SK-N-SH (cell line): ENCODE measurements at regions not wholly inside any gene's neighbourhood (a gene's known extent, or its start where the extent isn't known, plus 50 kb on each side); places are given as distances from the start of the nearest gene placed in this dataset.

Source experiments
- CTCF ChIA-PET: fragments of 300-600, 350-600 bp; formaldehyde crosslinking; extraction: SDS; loops from one replicate; lab custom pipeline; 2021; lab: Yijun Ruan, JAX
- POLR2A ChIA-PET: fragments of 350-600 bp; sonication (Branson Sonifier 250); formaldehyde crosslinking; extraction: SDS; loops from one replicate; lab custom pipeline; 2020; ENCODE audit warnings: antibody characterized with exemption, inconsistent platforms; lab: Yijun Ruan, JAX
- DNase-seq: peaks from one replicate; pipeline ENCODE4 v3.0.0; 2012
- H2AFZ ChIP-seq: fragments of 200-600 bp; sonication (generic); 2 replicates; pipeline ENCODE4 v1.8.1; 2016; ENCODE audit warnings: antibody characterized with exemption, mild to moderate bottlenecking, low read depth
- H3F3A ChIP-seq: fragments of 200-600 bp; sonication (generic); replicated peaks from 2 replicates; pipeline ENCODE3; 2016; ENCODE audit warnings: antibody characterized with exemption, mild to moderate bottlenecking; ENCODE audit not compliant: insufficient read depth
- H3K27ac ChIP-seq, 2 experiments: fragments of 200-500 bp in 1 of 2; fragments of 200-600 bp in 1 of 2; sonication (Bioruptor generic) in 1 of 2; sonication (generic), shearing (Covaris generic) in 1 of 2; 2 replicates each; pipeline versions ENCODE4 v1.5.1 to v1.6.1; 2014 to 2016; ENCODE audit warnings: low read depth in 2 of 2, inconsistent platforms in 1 of 2, low read length in 1 of 2, mild to moderate bottlenecking in 1 of 2, mixed read lengths in 1 of 2
- H3K27me3 ChIP-seq: fragments of 200-600 bp; sonication (generic), shearing (Covaris generic); 2 replicates; pipeline ENCODE4 v1.6.1; 2016; ENCODE audit warnings: mixed run types; ENCODE audit not compliant: insufficient read depth
- H3K36me3 ChIP-seq, 2 experiments: fragments of 200-500 bp in 1 of 2; fragments of 200-600 bp in 1 of 2; sonication (Bioruptor generic) in 1 of 2; sonication (generic) in 1 of 2; replicated peaks in 1 of 2; 2 replicates each; pipeline versions ENCODE3 to v1.5.1; 2014 to 2016; ENCODE audit warnings: low read length in 1 of 2, mild to moderate bottlenecking in 1 of 2; ENCODE audit not compliant: insufficient read depth in 2 of 2, control insufficient read depth in 1 of 2
- H3K4me1 ChIP-seq, 2 experiments: fragments of 200-500 bp in 1 of 2; fragments of 200-600 bp in 1 of 2; sonication (Bioruptor generic) in 1 of 2; sonication (generic), shearing (Covaris generic) in 1 of 2; 2 replicates each; pipeline versions ENCODE4 v1.5.1 to v1.6.1; 2014 to 2016; ENCODE audit warnings: low read depth in 1 of 2, low read length in 1 of 2, mixed run types in 1 of 2; ENCODE audit not compliant: insufficient read depth in 2 of 2, control insufficient read depth in 1 of 2
- H3K4me2 ChIP-seq: fragments of 200-600 bp; sonication (generic), shearing (Covaris generic); 2 replicates; pipeline ENCODE4 v1.6.1; 2017; ENCODE audit warnings: mixed run types
- H3K4me3 ChIP-seq, 2 experiments: fragments of 200-500 bp in 1 of 2; fragments of 200-600 bp in 1 of 2; sonication (Bioruptor generic) in 1 of 2; sonication (generic), shearing (Covaris generic) in 1 of 2; 2 replicates each; pipeline versions ENCODE4 v1.5.1 to v1.8.1; 2014 to 2016; ENCODE audit warnings: low read depth in 2 of 2, inconsistent platforms in 1 of 2, low read length in 1 of 2, mild to moderate bottlenecking in 1 of 2, mixed read lengths in 1 of 2, moderate library complexity in 1 of 2
- H3K79me2 ChIP-seq: fragments of 200-600 bp; sonication (generic); 2 replicates; pipeline ENCODE4 v1.8.1; 2017; ENCODE audit warnings: mild to moderate bottlenecking; ENCODE audit not compliant: insufficient read depth
- H3K9ac ChIP-seq: fragments of 200-600 bp; sonication (generic); 2 replicates; pipeline ENCODE4 v1.6.1; 2017; ENCODE audit warnings: mixed run types
- H3K9me2 ChIP-seq: fragments of 200-600 bp; sonication (generic); 2 replicates; pipeline ENCODE4 v1.6.1; 2017; ENCODE audit warnings: mixed run types
- H3K9me3 ChIP-seq: fragments of 200-600 bp; sonication (generic); 2 replicates; pipeline ENCODE4 v1.6.1; 2017; ENCODE audit warnings: mixed run types, mild to moderate bottlenecking, moderate library complexity
- H4K20me1 ChIP-seq: fragments of 200-600 bp; sonication (generic); 2 replicates; pipeline ENCODE4 v1.6.1; 2017; ENCODE audit warnings: mild to moderate bottlenecking, mixed run types; ENCODE audit not compliant: insufficient read depth
- CTCF ChIP-seq: fragments of 200-600 bp; sonication (generic); IDR thresholded peaks from 2 replicates; pipeline ENCODE4 v1.6.1; 2017; ENCODE audit warnings: antibody characterized with exemption, mild to moderate bottlenecking, moderate library complexity
- EP300 ChIP-seq, 2 experiments: IDR thresholded peaks; 2 replicates each; pipeline versions ENCODE4 v1.4.0 to v1.6.1; 2012; ENCODE audit warnings: borderline replicate concordance in 1 of 2, low read depth in 1 of 2, low read length in 1 of 2
- EZH2phosphoT487 ChIP-seq: fragments of 200-600 bp; sonication (generic); IDR thresholded peaks from 2 replicates; pipeline ENCODE4 v1.6.1; 2017; ENCODE audit warnings: low read depth, mixed run types, mild to moderate bottlenecking, antibody characterized with exemption, moderate library complexity, borderline replicate concordance
- FOSL2 ChIP-seq: IDR thresholded peaks from 2 replicates; pipeline ENCODE4 v1.4.0; 2012; ENCODE audit warnings: low read depth, mild to moderate bottlenecking, moderate library complexity, borderline replicate concordance
- FOXM1 ChIP-seq: IDR thresholded peaks from 2 replicates; pipeline ENCODE4 v1.4.0; 2012; ENCODE audit warnings: low read depth, mild to moderate bottlenecking
- GABPA ChIP-seq: IDR thresholded peaks from 2 replicates; pipeline ENCODE4 v1.4.0; 2012; ENCODE audit warnings: low read depth, mild to moderate bottlenecking
- GATA2 ChIP-seq: sonication (generic); formaldehyde crosslinking; IDR thresholded peaks from 2 replicates; pipeline ENCODE4 v1.5.0; 2020; ENCODE audit warnings: mild to moderate bottlenecking, missing genetic modification reagents
- IRF3 ChIP-seq: fragments of 150-350 bp; IDR thresholded peaks from 2 replicates; pipeline ENCODE4 v1.6.1; 2016; ENCODE audit warnings: mild to moderate bottlenecking, low read depth, low read length
- MAX ChIP-seq: IDR thresholded peaks from 2 replicates; pipeline ENCODE4 v1.4.0; 2012; ENCODE audit warnings: low read depth
- MXI1 ChIP-seq: IDR thresholded peaks from 2 replicates; pipeline ENCODE4 v1.6.1; 2012; ENCODE audit warnings: mild to moderate bottlenecking, low read depth, low read length, improper control_type of control experiment
- NFIC ChIP-seq: IDR thresholded peaks from 2 replicates; pipeline ENCODE4 v1.4.0; 2012; ENCODE audit warnings: borderline replicate concordance
- TCF12 ChIP-seq: IDR thresholded peaks from 2 replicates; pipeline ENCODE4 v1.4.0; 2012
- USF2 ChIP-seq: fragments of 150-350 bp; IDR thresholded peaks from 2 replicates; pipeline ENCODE4 v1.6.1; 2017; ENCODE audit warnings: antibody characterized with exemption, low read length, low read depth, borderline replicate concordance
- YY1 ChIP-seq: IDR thresholded peaks from 2 replicates; pipeline ENCODE4 v1.4.0; 2012; ENCODE audit warnings: low read depth, mild to moderate bottlenecking
- TF ChIP-seq, protein P1 (sequence below): IDR thresholded peaks from 2 replicates; pipeline ENCODE4; 2012
- TF ChIP-seq, protein P2 (sequence below): IDR thresholded peaks from 2 replicates; pipeline ENCODE4 v1.4.0; 2012; ENCODE audit warnings: low read depth, borderline replicate concordance

DNA sequence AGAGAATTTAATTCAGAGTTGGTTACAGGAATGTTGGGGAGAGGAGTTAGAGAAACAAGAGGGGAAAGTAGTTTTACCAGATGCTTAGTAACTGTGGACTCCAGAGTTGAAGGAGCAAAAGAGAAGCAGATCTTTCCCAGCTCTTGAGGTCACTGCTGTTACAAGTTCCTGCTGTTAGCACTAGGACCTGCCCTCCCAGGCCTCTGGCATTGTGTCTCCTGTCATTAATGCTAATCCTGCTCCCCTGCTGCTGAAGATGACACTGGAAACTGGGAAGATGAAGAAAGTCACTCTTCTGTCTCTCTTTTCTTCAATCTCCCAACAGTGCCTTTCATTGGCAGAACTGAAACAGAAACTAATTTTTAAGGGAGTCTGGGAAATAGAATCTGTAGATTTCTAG lies 845.6 kb downstream of the ADGRL2 start:
- H2AFZ ChIP-seq = no peak overlapping the region

More for the DNA sequence above, 845.6 kb downstream of the ADGRL2 start:
- no peak overlapping the region for H3K27ac ChIP-seq
- H3K9me2 ChIP-seq = no peaks in the 10 kb centered on the region
- TF ChIP-seq USF2 = no peak
- TF ChIP-seq MXI1 = no peak
- TF ChIP-seq, protein P1, sequence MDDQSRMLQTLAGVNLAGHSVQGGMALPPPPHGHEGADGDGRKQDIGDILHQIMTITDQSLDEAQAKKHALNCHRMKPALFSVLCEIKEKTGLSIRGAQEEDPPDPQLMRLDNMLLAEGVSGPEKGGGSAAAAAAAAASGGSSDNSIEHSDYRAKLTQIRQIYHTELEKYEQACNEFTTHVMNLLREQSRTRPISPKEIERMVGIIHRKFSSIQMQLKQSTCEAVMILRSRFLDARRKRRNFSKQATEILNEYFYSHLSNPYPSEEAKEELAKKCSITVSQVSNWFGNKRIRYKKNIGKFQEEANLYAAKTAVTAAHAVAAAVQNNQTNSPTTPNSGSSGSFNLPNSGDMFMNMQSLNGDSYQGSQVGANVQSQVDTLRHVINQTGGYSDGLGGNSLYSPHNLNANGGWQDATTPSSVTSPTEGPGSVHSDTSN = no peak
- TF ChIP-seq, protein P2, sequence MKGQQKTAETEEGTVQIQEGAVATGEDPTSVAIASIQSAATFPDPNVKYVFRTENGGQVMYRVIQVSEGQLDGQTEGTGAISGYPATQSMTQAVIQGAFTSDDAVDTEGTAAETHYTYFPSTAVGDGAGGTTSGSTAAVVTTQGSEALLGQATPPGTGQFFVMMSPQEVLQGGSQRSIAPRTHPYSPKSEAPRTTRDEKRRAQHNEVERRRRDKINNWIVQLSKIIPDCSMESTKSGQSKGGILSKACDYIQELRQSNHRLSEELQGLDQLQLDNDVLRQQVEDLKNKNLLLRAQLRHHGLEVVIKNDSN = no peak
- TF ChIP-seq GABPA = no peak
- no peak for TF ChIP-seq FOXM1
- TF ChIP-seq EP300 (IDR thresholded peaks at IDR 0.05; ENCODE audit: borderline replicate concordance in 1 of 2, low read depth in 1 of 2, low read length in 1 of 2) = no peak
- no peak for TF ChIP-seq YY1
- TF ChIP-seq FOSL2 = no peak
- TF ChIP-seq GATA2 = no peak
- no peak for TF ChIP-seq EZH2phosphoT487
- no peak for TF ChIP-seq CTCF
- no peak for TF ChIP-seq NFIC
- TF ChIP-seq IRF3 = no peak
- TF ChIP-seq TCF12 = no peak
- no peak for TF ChIP-seq MAX
- TF ChIP-seq, all 33 proteins: peak for 0
- ChIA-PET CTCF (interaction anchor here (0.7 kb wide), 1 partner anchor 29 kb away, joined by 3 read pairs; no protein-coding TSS in a partner anchor), POLR2A (no interaction called here)
- no peaks in the 10 kb centered on the region for H4K20me1 ChIP-seq
- H3K9me3 ChIP-seq = no peaks in the 10 kb centered on the region
- H3K79me2 ChIP-seq = no peaks in the 10 kb centered on the region
- DNase-seq = no peak
- H3K4me3 ChIP-seq = no peak overlapping the region
- no peaks in the 10 kb centered on the region for H3K27me3 ChIP-seq
- H3K9ac ChIP-seq = no peak overlapping the region
- no peaks in the 10 kb centered on the region for H3K4me1 ChIP-seq
- H3K4me2 ChIP-seq = no peak overlapping the region
- no peaks in the 10 kb centered on the region for H3K36me3 ChIP-seq
- H3F3A ChIP-seq = no peaks in the 10 kb centered on the region
